Esophagus squamous epithelium (tissue), 4 donors: ENCODE measurements at regions not wholly inside any gene's neighbourhood (a gene's known extent, or its start where the extent isn't known, plus 50 kb on each side); places are given as distances from the start of the nearest gene placed in this dataset.

Source experiments
- CTCF ChIP-seq, 6 experiments: fragments of 450-650 bp in 4 of 6; fragments of 200-600 bp in 2 of 6; sonication (generic) in 2 of 6; IDR thresholded peaks; one replicate each; pipeline ENCODE4 v1.5.1; 2016 to 2019; ENCODE audit warnings: antibody characterized with exemption in 6 of 6, mild to moderate bottlenecking in 4 of 6, moderate library complexity in 4 of 6
- POLR2A ChIP-seq, 4 donors: fragments of 450-650 bp; IDR thresholded peaks; one replicate each; pipeline ENCODE4 v1.6.1; 2017; ENCODE audit warnings: antibody characterized with exemption in 4 of 4, mild to moderate bottlenecking in 4 of 4, moderate library complexity in 3 of 4

- no peak for TF ChIP-seq CTCF (IDR thresholded peaks at IDR 0.05)
- TF ChIP-seq POLR2A (IDR thresholded peaks at IDR 0.05), result no peak
Observed at GRCh38 chr2:128432423-128432822, 113.8 kb upstream of the HS6ST1 start.
